ENCODE measurements at regions not wholly inside any gene's neighbourhood (a gene's known extent, or its start where the extent isn't known, plus 50 kb on each side); places are given as distances from the start of the nearest gene placed in this dataset.

- POLR2A ChIA-PET: no interaction called here
- TF ChIP-seq TCF7L2 (IDR thresholded peaks at IDR 0.05; ENCODE audit: low read depth, low read length) (no peak), SIN3A (IDR thresholded peaks at IDR 0.05; ENCODE audit: borderline replicate concordance, insufficient read depth, low read depth, low read length) (no peak), POLR2AphosphoS5 (IDR thresholded peaks at IDR 0.05; ENCODE audit: low read depth, low read length) (no peak), CTCF (IDR thresholded peaks at IDR 0.05) (no peak)
- TF ChIP-seq, protein P1, sequence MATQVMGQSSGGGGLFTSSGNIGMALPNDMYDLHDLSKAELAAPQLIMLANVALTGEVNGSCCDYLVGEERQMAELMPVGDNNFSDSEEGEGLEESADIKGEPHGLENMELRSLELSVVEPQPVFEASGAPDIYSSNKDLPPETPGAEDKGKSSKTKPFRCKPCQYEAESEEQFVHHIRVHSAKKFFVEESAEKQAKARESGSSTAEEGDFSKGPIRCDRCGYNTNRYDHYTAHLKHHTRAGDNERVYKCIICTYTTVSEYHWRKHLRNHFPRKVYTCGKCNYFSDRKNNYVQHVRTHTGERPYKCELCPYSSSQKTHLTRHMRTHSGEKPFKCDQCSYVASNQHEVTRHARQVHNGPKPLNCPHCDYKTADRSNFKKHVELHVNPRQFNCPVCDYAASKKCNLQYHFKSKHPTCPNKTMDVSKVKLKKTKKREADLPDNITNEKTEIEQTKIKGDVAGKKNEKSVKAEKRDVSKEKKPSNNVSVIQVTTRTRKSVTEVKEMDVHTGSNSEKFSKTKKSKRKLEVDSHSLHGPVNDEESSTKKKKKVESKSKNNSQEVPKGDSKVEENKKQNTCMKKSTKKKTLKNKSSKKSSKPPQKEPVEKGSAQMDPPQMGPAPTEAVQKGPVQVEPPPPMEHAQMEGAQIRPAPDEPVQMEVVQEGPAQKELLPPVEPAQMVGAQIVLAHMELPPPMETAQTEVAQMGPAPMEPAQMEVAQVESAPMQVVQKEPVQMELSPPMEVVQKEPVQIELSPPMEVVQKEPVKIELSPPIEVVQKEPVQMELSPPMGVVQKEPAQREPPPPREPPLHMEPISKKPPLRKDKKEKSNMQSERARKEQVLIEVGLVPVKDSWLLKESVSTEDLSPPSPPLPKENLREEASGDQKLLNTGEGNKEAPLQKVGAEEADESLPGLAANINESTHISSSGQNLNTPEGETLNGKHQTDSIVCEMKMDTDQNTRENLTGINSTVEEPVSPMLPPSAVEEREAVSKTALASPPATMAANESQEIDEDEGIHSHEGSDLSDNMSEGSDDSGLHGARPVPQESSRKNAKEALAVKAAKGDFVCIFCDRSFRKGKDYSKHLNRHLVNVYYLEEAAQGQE (IDR thresholded peaks at IDR 0.05; ENCODE audit: insufficient read depth in 1 of 2, low read depth in 2 of 2, low read length in 1 of 2): no peak
- BruUV-seq (replicated peaks): no TSS peak
- H3K36me3 ChIP-seq (ENCODE audit: control insufficient read depth, insufficient read depth, low read length): no peaks in the 10 kb centered on the region
- no peak overlapping the region for H3K27ac ChIP-seq (ENCODE audit: low read length)
- no peak overlapping the region for H3K4me3 ChIP-seq (ENCODE audit: low read depth in 2 of 2, low read length in 2 of 2)
- DNase-seq (ENCODE audit: low read depth, low spot score) (no peak), ATAC-seq (no peak)
- CTCF ChIA-PET: no interaction called here
- H3K4me1 ChIP-seq (ENCODE audit: control insufficient read depth, insufficient read depth, low read length): no peaks in the 10 kb centered on the region
- H3K27me3 ChIP-seq (ENCODE audit: control insufficient read depth, insufficient read depth, low read length): no peaks in the 10 kb centered on the region
- intact Hi-C loops (cut with micrococcal nuclease; ENCODE audit: unreplicated experiment): loop anchor here (5.0 kb wide), 1 partner anchor 1187 kb away; no protein-coding TSS in a partner anchor
- no peaks in the 10 kb centered on the region for H3K9me3 ChIP-seq (ENCODE audit: control insufficient read depth, insufficient read depth, low read depth, low read length)
- in situ Hi-C loops (cut with HindIII; ENCODE audit: low pct_unique_long_range_greater_than_20kb, low sequenced_read_pairs): no loop called here
Measured at GRCh38 chr4:96354036-96354712, 514.3 kb downstream of the PDHA2 start.

- no peaks in the 10 kb centered on the region for H3K27me3 ChIP-seq (ENCODE audit: control insufficient read depth, insufficient read depth, low read length)
- ATAC-seq (no peak), DNase-seq (ENCODE audit: low read depth, low spot score) (no peak)
- in situ Hi-C loops (cut with HindIII; ENCODE audit: low pct_unique_long_range_greater_than_20kb, low sequenced_read_pairs) (no loop called here), intact Hi-C loops (cut with micrococcal nuclease; ENCODE audit: unreplicated experiment) (no loop called here)
- H3K9me3 ChIP-seq (ENCODE audit: control insufficient read depth, insufficient read depth, low read depth, low read length): no peaks in the 10 kb centered on the region
- no peak overlapping the region for H3K27ac ChIP-seq (ENCODE audit: low read length)
- POLR2A ChIA-PET: no interaction called here
- H3K36me3 ChIP-seq (ENCODE audit: control insufficient read depth, insufficient read depth, low read length): no peaks in the 10 kb centered on the region
- TF ChIP-seq POLR2AphosphoS5 (IDR thresholded peaks at IDR 0.05; ENCODE audit: low read depth, low read length) (no peak), TCF7L2 (IDR thresholded peaks at IDR 0.05; ENCODE audit: low read depth, low read length) (no peak), SIN3A (IDR thresholded peaks at IDR 0.05; ENCODE audit: borderline replicate concordance, insufficient read depth, low read depth, low read length) (no peak), CTCF (IDR thresholded peaks at IDR 0.05) (no peak)
- TF ChIP-seq, protein P1 (IDR thresholded peaks at IDR 0.05; ENCODE audit: insufficient read depth in 1 of 2, low read depth in 2 of 2, low read length in 1 of 2): no peak
- CTCF ChIA-PET: no interaction called here
- no peaks in the 10 kb centered on the region for H3K4me1 ChIP-seq (ENCODE audit: control insufficient read depth, insufficient read depth, low read length)
- no peak overlapping the region for H3K4me3 ChIP-seq (ENCODE audit: low read depth in 2 of 2, low read length in 2 of 2)
- BruUV-seq (replicated peaks): no TSS peak
Measured at GRCh38 chr4:96355414-96355813, 515.5 kb downstream of the PDHA2 start.

Measured in Panc1 (cell line).